GM19035 (cell line): ENCODE measurements at regions not wholly inside any gene's neighbourhood (a gene's known extent, or its start where the extent isn't known, plus 50 kb on each side); places are given as distances from the start of the nearest gene placed in this dataset.

Source experiments
- ATAC-seq: cut with Tn5 transposase; IDR thresholded peaks from one replicate; pipeline ENCODE4 v1.9.1; 2021; ENCODE audit not compliant: unreplicated experiment

DNA sequence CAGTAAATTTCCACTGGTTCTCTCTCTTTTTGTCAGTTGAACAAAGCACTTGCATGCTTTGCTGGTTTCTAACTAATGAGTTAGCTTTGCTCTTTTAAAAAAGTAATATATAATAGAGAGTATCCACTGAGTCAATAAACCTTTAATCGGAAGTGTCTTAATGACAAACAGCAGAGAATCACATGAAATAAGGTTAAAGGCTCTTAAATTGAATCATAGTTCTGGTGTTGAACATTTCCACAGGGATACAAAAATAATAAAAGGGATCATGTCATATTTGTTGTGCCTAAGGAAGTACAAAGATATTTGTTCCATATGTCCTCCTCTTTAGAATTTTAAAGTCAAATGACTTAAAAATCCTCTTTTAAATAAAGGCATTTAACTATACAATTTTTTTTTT, 362.6 kb downstream of the LRIG3 start:
- ATAC-seq = no peak

DNA sequence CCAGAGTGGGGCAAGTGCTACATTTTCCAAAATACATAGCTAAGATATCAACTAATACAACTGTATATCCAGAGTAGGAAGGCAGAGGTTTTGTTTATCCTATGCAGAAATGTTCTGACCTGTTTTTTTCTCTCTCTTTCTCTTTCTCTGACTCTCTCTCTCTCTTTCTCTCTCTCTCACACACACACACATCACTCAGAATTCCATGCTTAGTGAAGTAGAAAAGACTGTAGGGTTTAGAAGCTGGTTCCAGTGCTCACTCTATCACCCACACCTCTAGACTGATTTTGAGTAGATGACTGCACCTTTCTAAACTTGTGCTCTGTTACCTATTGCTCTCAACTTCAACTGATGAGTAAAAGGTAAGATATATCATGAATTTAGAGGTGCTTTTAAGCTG, 356.7 kb downstream of the LRIG3 start:
- no peak for ATAC-seq

DNA sequence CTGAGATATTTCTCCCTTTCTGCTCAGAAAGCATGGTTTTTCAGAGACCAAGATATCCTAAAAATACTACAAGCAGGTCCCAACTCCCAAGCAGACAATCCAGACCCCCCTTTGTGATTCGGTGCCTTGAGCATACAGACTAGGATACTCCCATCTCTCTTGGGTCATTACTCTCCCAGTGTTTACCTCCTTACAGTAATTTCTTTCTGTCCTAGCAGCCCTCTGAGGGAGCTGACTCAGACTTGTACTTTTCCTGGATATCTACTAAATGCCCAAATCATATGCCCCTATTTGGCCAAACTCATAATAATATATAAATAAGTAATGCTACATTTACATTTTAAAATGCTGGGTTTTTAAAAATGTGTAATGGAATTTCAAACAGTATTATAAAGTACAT, 355.6 kb downstream of the LRIG3 start:
- ATAC-seq = no peak

DNA sequence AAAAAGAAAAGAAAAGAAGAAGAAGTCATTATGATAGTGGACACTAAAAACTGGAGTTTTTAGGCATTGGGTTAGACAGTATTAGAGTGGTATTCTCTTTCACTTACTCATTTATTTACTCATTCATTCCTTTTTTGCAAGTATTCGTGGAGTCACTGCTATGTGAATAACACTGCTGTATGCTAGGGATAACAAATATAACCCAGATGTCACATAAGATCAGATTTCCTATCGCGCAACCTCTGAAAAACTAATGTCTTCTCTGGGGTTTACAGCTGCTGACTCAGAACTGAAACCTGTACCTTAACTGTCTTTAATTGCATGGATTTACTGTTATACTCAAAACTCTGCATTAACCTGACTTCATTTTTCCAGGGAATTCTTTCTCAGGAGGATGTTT, 353.7 kb downstream of the LRIG3 start:
- no peak for ATAC-seq

DNA sequence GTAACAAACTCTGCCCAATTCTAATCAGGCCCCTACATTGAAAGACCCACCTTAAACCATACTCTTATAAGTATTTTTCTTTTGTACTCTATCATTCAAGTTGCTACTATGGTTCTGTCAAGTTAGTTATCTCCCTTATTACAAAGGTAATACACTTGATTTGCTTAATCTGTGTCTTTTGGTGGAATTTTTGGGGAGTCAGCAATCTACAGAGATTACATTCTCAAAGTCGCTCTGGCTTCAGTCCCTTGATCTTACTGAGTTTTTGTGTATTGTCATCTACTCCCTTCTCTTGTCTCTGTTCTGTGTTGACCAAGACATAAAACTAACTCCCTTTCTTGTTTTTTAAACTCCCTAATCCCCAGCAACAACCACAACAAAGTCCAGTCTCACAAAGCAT, 353.1 kb downstream of the LRIG3 start:
- ATAC-seq = no peak

DNA sequence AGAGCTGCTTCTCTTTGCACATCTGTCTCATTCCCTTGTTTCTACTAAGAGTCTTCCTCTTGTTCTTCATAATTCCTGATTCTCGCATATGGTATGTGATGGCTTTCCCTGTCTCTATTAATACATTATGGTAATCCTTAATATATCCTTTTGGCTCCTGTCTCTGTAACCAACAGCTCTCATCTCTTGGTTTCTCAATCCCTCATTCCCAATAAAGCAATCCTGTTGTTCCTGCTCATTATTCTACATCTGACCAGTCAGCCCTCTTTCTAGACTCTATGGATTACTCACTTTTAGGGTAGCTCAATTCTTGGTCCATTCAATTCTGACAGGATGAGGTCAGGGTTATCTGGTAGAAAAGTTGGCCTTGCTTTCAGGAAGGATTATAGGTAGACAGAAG, 349.9 kb downstream of the LRIG3 start:
- ATAC-seq = no peak

DNA sequence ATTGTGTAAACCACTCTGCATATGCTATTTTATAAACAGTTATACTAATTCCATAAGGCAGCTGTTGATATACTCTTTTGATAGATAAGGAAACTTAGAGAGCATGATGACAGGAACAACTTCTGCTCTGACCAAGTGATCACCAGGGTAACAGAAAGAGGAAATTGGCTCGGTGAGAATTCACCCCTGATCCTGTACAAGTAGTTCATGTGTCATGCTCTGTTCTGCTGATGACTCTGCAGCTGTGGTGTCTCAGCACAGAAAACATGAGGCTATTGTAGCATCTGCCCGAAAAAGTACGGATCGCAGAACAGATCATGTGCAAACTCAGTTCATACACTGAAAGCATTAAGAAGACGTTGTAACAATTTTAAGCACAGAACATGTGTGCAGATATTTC, 345.0 kb downstream of the LRIG3 start:
- no peak for ATAC-seq

DNA sequence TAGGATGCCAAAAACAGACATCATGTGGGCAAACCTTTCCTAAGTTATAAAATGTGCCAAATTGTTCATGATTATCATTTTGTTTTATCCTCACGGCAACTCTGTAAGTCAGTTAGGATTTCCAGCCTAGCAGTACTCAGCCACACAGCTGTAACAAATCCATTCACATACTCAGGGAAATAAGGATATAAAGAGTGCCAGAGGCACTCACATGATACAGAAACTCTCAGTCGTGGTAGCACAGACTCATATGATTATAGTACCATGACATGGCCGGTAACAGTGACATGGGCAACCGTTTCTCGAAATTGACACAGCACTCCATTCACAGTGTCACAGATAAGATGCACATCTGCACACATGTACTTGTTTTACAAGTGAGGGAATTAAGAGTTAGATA, 344.2 kb downstream of the LRIG3 start:
- no peak for ATAC-seq

DNA sequence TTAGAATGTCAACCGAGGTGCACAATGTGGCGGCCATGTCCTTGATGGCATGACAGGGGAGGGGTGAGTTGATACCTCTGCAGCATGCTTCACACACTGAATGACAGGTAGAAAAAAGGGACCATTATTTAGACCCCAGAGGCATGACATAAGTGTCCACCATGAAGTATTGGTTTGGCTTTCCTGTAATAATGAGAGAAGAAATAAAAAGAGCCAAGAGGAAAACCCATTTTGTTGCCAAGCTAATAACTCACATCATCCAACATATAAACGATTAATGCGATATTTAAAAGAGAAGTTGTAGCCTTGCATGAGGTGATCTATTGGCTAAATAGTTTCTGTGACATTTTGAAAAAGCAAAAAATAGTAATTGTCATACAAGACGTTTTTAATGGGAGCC, 343.4 kb downstream of the LRIG3 start:
- no peak for ATAC-seq

DNA sequence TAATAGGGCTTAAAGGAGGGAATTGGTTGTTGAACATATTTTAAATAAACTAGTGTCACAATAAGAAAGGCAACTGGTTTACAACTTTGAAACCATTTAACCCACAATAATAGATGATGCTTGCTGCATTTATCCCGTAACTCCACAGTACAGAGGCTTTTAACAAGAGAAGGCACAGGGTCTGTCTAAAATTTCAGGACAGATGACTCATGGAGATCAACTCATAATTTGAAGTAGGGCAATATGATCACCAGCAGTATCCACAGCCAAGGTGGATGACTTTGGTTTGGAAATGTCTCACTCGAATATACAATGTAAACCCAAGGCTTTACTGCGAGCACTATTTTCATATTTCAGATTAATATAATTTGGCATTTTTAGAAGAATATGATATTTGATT, 340.2 kb downstream of the LRIG3 start:
- ATAC-seq = no peak

DNA sequence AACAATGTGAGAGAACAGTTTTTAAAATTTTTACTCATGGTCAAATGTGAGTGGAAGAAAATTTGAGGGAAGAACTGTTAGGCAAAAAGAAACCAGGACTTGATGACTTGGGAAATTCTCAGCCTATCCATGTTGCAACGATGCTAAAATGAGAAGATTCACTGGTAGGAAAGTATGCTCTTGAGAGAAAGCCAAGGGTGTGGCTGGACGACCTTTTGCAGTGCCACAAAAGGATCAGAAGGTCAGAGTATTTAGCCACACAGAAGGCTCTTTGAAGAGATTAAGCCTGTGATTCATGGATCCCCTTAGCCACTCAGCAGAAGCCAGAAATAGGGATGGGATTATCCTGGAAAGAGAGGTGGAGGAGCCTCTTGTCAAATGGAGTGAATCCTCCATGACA, 336.8 kb downstream of the LRIG3 start:
- ATAC-seq = no peak

DNA sequence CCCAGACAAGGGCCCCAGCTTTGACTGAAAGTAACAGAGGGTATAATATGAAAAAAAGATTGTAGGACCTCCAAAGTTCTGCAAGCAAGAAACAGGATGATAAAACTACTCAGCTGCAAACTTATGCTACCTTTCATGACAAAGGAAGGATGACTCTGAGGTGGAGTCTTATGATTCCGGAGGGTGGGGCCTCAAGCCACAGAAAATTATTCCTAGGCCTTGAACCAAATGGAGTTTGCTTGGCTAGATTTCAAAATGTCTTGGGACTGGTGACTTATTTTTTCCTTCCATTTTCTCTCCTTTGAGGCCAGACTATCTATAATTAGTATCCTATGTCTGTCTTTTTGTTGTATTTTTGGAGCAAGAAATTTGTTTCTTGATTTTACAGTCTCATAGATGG, 336.4 kb downstream of the LRIG3 start:
- ATAC-seq = no peak

DNA sequence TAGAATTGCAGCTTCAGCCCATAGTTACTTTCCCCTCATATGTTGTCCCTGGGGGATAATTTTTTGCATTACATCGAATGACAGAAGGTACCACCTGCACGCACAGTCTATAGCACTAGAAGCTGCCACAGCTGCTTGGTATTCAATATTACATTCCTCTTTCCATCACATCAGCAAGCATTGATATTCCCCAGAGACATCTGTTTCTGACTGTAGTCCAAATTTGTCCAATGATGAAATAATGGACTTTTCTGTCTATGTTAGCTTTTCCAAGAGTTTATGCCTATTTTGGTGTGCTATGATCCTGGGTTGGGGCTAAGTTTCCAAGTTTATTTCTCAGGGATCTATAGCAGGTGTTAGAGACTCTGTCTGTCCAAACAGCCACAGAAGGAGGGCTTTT, 335.4 kb downstream of the LRIG3 start:
- no peak for ATAC-seq

DNA sequence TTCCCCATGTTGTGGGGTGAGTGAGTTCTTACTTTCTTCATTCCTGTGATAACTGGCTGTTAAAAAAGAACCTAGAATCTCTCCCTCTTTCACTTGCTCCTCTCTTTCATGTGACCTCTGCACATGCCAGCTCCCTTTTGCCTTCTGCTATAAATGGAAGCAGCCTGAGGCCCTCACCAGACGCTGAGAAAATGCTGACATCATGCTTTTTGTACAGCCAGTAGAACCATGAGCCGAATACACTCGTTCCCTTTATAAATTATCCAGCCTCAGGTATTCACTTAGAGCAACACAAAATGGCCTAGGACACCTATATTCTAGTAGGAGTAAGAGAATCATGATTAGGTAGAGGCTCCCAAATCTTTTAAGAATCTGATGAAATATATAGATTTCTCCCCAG, 333.5 kb downstream of the LRIG3 start:
- no peak for ATAC-seq

DNA sequence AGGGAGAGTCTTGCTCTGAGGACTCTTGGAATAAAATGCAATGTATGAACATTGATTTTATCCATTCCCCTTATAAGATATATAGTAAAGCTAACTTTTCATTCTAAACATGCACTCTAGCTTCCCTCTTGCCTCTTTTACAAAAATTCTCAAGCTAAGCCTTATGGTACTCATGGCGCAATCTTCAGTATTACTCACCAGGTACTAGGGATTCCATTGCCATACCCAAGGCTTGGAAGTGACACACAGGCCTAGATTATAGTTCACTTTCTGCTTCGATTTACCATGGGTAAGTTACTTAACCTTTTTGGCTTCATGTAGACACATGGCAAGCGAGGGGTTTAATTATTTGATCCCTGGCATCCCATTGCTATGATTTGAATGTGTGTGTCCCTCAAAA, 331.5 kb downstream of the LRIG3 start:
- ATAC-seq = no peak

DNA sequence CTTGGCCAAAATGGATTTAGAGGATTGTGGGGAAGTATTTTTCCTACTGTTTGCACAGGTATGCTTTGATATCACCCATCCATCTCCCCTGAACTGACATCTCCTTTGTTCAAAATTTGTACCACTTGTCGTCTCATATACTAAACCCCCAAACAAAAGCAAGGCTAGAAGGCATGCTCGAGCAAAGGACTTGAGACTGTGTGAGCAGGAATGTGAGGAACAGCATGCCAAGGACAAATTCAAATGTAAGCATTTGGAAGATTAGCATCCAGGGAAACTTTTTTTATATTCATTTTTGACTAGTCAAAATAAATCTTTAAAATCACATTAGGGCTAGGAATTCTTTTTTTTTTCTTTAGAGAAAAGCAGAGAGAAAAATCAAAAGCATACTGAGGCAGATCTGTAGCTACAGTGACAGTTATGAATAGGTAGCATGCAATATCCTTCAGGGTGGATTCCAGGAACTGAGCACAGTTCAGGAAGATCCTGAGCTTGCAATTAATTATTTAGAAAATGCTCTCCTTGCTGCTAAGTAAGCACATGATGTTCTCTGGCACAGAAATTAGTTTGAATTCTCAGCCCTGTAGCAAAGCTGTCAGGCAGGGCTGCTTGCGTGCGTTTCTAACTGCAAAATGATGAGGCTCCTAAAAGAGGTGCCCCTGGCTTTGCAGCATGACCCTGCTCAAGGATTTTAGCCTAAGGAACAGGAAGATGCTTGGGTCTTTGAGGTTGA, 327.7 kb downstream of the LRIG3 start:
- no peak for ATAC-seq

DNA sequence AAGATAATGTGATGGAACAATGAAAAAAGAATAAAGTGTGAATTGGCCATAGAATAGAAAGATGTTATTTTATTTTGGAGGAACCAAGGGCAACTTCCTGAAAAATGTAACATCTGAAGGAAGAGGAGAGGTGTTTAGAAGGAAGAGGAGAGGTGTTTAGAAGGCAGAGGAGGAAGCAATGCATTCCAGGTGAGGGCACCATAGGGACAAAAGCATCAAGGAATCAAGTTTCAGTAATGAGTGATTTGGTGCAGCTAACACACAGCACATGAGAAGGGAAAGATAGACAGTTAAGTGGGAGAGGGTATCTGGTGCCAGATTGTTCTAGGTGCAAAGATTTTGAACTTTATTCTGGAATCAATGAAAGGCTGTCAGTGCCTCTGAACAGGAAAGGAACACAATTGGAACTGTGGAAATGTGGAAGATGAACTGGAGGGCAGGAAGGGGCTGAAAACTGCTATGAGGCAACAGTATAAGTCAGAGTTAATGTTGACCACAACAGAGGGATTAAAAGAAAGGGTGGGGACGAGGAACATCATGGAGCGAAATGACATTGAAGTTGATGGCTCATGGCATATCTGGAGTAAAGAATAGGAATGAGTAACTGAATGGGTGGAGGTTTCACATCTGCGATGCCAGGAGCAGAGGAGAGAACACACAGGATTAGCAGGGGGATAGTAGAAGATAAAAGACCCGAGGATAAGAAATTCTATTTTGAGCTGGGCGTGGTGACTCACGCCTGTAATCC, 326.6 kb downstream of the LRIG3 start:
- no peak for ATAC-seq

DNA sequence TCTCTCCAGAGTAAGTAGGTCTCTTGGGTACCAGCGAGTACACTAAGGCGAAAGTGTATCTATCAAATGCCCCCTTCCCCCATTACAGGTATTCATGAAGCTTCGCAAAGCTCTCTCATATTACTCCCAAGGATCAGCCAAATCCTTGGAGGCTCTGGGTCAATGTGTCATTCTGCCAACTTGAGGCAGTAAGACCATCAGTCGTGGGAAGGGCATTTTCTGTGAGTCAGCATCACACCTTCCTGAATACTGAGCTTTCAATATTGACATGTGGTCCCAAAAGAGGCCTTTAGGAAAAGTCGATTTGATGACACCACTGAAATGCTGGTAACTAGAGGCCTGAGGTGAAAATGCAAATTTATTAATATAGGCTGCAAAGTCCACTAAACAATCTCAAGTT, 323.9 kb downstream of the LRIG3 start:
- ATAC-seq = no peak

DNA sequence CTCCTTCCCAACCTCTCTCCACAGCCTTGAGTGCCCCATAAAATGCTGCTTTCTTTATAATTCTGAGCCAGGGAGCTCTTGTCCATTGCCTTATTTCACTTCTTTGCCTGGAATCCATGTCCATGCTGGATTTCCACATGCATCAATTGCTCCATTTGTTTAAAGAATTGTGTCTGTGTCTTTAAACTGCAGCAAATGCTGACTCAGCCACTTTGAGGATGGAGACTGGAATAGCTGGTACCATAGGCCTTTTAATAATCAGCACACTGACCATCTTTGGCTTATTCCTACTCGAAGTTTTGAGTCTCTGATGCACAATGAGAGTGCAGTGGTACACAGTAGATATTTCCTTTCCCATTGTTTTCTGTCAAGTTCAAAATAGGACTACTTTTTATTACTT, 318.8 kb downstream of the LRIG3 start:
- ATAC-seq = no peak

DNA sequence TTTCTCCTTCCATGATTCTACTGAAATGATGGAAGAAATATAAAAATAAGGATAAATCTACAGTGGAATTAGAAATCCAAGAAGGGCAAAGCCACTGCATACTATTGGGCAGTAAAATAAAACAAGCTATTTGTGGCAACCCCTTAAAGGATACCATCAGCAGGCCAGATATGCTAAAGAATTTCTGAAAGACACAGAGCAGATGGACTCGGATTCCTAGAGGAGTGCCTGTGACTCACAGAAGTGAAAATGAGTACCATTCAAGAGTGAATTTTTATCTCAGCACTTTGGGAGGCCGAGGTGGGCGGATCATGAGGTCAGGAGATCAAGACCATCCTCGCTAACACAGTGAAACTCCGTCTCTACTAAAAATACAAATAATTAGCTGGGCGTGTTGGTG, 318.1 kb downstream of the LRIG3 start:
- no peak for ATAC-seq

DNA sequence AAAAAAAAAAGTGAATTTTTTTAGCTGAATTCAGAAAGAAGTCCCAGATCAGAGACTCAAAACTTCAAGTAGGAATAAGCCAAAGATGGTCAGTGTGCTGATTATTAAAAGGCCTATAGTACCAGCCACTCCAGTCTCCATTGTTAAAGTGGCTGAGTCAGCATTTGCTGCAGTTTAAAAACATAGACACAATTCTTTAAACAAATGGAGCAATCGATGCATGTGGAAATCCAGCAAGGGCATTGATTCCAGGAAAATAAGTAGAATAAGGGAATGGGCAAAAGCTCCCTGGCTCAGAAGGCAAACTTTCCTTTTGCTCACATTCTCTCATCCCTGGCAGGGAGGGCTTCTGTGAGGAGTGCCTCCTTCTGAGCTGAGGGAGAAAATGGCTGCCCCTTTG, 317.6 kb downstream of the LRIG3 start:
- ATAC-seq = no peak

DNA sequence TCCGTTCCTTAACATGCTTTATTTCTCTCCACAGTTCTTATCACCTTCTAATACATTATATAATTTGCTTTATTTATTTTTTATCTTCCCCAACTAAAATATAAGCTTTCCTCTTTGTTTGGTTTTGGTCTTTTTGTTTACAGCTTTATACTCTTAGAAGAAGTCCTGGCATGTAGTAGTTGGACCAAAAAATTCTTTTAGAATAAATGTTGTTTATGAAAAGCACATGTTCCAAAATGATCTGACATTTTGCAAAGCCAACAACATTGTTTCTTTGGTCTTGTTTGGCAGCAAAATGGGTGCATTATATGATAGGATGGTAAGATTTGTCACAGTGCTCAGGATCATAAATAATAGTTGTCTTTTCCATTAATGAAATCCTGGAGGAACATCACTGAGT, 312.5 kb downstream of the LRIG3 start:
- ATAC-seq = no peak

DNA sequence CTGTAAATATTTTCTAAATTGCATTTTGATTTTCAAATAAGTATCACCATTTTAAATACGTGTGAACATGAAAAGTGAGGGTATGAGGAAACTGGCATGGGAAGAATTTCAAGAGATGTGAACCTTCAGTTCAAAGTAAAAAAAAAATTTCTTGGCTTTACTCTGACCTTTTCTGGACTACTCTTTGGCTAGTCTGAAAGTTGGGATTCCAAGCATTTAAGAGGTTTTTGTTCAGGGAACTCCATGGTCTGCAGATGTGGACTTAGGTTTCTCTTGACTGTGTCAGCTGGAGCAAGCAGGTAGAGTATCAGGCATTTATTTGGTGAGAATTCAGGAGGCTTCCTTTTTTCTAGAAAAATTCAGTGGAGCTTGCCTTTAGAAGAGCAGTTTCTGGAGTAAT, 311.6 kb downstream of the LRIG3 start:
- ATAC-seq = no peak
